ENCODE measurements at regions not wholly inside any gene's neighbourhood (a gene's known extent, or its start where the extent isn't known, plus 50 kb on each side); places are given as distances from the start of the nearest gene placed in this dataset.
A peak's percentile ranks its signal among the peaks of the same experiment; 100 is the strongest.
"Not testable (repeated sequence)": the region's sequence is repeated elsewhere in the genome, so short reads cannot be mapped to it uniquely, and the experiment has no call there.

GRCh38 chr3:88809993-88810392 lies 297.4 kb upstream of the EPHA3 start:
- DNase-seq, result no peak

- DNase-seq, result no peak
Observed at GRCh38 chr3:88810455-88810854, 297.0 kb upstream of the EPHA3 start.

- no peak for DNase-seq
Observed at GRCh38 chr3:88811096-88811495, 296.3 kb upstream of the EPHA3 start.

- DNase-seq, result no peak
Observed at GRCh38 chr3:88812576-88812975, 294.8 kb upstream of the EPHA3 start.

GRCh38 chr3:88816445-88816844 lies 291.0 kb upstream of the EPHA3 start:
- DNase-seq, result no peak

- peak; percentile 20 for DNase-seq
Observed at GRCh38 chr3:88824666-88825564, 282.5 kb upstream of the EPHA3 start.

- no peak for DNase-seq
Observed at GRCh38 chr3:88828466-88828865, 279.0 kb upstream of the EPHA3 start.

GRCh38 chr3:88852606-88853005 lies 254.8 kb upstream of the EPHA3 start:
- no peak for DNase-seq

- no peak for DNase-seq
Observed at GRCh38 chr3:88863196-88863595, 244.2 kb upstream of the EPHA3 start.

- no peak for DNase-seq
Observed at GRCh38 chr3:88876724-88877123, 230.7 kb upstream of the EPHA3 start.

- DNase-seq, result no peak
Observed at GRCh38 chr3:88879905-88880304, 227.5 kb upstream of the EPHA3 start.

- no peak for DNase-seq
Observed at GRCh38 chr3:88882121-88882520, 225.3 kb upstream of the EPHA3 start.

GRCh38 chr3:88886624-88887023 lies 220.8 kb upstream of the EPHA3 start:
- not testable (repeated sequence) for DNase-seq

- DNase-seq, result no peak
Observed at GRCh38 chr3:88896026-88896425, 211.4 kb upstream of the EPHA3 start.

GRCh38 chr3:88912294-88912877 lies 195.0 kb upstream of the EPHA3 start:
- DNase-seq, result no peak

- no peak for DNase-seq
Observed at GRCh38 chr3:88918841-88919240, 188.6 kb upstream of the EPHA3 start.

- DNase-seq, result no peak
Observed at GRCh38 chr3:88921986-88922385, 185.4 kb upstream of the EPHA3 start.

- no peak for DNase-seq
Observed at GRCh38 chr3:88926221-88926620, 181.2 kb upstream of the EPHA3 start.

- DNase-seq, result no peak
Observed at GRCh38 chr3:88930611-88931010, 176.8 kb upstream of the EPHA3 start.

- DNase-seq, result no peak
Observed at GRCh38 chr3:88936831-88937230, 170.6 kb upstream of the EPHA3 start.

GRCh38 chr3:88940296-88940695 lies 167.1 kb upstream of the EPHA3 start:
- no peak for DNase-seq

GRCh38 chr3:88947013-88947412 lies 160.4 kb upstream of the EPHA3 start:
- no peak for DNase-seq

GRCh38 chr3:88954853-88955252 lies 152.6 kb upstream of the EPHA3 start:
- no peak for DNase-seq

- DNase-seq, result no peak
Observed at GRCh38 chr3:88955274-88955673, 152.1 kb upstream of the EPHA3 start.
